ENCODE measurements at regions not wholly inside any gene's neighbourhood (a gene's known extent, or its start where the extent isn't known, plus 50 kb on each side); places are given as distances from the start of the nearest gene placed in this dataset.
A peak's percentile ranks its signal among the peaks of the same experiment; 100 is the strongest.

DNA sequence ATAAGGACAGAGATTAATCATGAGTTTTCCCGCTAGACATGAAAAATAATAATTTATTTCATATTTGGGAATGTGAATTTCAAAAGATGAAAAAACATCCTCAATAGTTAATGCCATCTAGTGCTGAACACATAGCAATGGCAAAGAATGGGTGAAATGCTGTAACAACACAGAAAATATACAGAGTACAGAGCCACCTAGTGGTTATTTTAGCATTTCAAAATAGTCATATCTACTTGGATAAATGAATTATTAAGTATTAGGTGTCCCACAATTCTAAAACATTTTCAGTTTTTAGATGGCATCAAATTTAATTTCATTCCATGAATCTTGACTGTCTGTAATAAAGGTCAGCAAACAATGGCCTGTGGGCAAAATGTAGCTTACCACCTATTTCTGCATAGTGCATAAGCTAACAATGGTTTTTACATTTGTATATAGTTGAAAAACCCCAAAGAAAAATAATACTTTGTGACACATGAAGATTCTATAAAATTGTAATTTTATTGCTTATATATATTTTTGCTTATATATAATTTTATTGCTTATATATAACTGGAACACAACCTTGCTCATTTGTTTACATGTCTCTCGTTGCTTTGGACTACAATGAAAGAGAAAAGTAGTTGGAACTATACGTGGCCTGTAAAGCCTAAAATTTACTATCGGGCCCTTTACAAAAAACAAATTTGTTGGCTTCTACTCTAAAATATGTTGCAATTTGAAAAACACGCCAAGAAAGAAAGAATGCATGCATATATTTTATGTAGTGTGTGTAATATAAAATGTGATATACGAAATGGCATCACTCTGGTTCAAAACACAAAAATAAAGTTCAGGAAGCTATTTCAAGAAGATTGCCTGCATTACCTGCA is 99.1 kb upstream of the FAM47C start:
- in situ Hi-C loops (cut with HindIII; ENCODE audit: low sequenced_read_pairs): no loop called here
- DNase-seq (ENCODE audit: low spot score): peak; percentile 11

DNA sequence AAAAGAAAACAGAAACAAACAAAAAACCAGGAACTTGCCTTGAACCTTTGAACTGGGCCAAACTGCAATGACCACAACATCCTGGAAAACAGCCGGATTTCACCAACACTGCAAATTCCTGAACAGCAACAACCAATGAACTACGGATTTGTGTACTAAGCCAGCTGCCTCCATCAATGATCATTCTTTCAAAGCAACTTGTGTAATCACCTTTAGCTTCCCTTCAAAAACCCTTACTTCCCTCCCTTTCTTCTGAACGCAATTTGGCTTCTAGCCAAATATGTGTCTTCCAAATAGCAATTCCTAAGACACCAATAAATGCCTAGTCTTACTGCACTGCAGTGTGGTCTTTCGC is 98.5 kb upstream of the FAM47C start:
- in situ Hi-C loops (cut with HindIII; ENCODE audit: low sequenced_read_pairs): no loop called here
- DNase-seq (ENCODE audit: low spot score): no peak

DNA sequence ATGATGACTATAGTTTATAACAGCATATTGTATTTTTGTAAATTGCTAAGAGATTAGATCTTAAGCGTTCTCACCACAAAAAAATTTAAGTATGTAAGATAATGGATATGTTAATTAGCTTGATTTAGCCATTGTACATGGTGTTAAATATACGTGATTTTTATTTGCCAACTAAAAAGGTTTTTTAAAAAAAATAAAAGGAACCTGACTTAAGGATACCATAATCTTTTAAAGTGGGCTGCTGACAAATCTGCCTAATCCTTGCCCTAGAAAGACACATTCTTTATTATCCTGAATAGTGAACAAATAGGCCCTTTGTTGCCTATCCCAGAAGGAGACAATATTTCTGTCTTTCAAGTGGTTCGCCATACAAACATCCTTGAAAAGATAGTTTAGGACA is 94.6 kb upstream of the FAM47C start:
- in situ Hi-C loops (cut with HindIII; ENCODE audit: low sequenced_read_pairs): no loop called here
- no peak for DNase-seq (ENCODE audit: low spot score)

DNA sequence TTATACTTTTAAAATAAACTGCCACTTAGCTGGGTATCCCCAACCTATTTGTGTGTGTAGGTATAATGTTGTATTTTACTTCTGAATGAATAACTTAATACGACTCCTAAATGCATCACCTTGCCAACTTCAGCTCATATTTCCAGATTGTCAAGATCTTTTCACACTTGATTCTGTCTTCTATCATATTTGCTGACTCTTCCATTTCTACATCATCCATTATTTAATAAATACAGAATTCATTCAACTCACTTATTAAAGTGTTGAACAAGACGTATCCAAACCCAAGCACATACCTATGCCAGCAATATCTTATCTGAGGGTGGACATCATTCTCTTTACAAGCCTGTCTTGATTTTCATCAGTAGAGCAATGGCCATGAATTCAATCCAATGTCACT is 91.2 kb upstream of the FAM47C start:
- in situ Hi-C loops (cut with HindIII; ENCODE audit: low sequenced_read_pairs): no loop called here
- no peak for DNase-seq (ENCODE audit: low spot score)

DNA sequence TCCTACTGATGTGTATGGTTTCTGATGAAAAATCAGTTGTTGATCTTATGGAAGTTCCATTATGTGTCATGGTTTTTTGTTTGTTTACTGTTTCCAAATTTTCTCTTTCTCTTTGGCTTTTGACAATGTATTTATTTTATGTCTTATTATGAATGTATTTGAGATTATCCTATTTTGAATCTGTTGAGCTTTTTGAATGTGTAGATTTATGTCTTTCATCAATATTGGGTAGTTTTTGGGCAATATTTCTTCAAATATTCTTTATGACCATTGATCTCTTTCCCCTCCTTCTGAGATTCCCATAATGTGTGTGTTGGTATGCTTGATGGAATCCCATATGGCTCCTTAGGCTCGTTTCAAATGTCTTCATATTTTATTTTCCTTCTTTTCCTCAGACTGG is 80.5 kb upstream of the FAM47C start:
- in situ Hi-C loops (cut with HindIII; ENCODE audit: low sequenced_read_pairs): no loop called here
- DNase-seq (ENCODE audit: low spot score): no peak

DNA sequence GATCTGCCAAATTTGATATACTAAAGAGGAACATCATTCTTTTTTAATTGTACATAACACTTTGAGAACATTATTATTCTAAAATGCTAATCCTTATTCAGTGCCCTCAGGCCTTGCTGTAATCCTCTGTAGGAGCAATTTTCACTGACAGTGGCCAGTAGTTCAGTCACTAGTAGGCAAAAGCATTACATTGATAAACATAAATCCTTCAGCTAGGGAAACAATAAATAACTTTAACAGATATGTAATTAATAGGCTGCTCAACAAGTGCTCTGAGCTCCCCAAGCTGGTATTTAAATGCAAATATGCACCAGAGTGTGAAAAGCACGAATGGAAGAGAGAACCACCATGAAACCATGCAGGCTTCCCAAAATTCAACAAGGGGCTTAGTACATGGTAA is 77.7 kb upstream of the FAM47C start:
- in situ Hi-C loops (cut with HindIII; ENCODE audit: low sequenced_read_pairs): no loop called here
- DNase-seq (ENCODE audit: low spot score): no peak

DNA sequence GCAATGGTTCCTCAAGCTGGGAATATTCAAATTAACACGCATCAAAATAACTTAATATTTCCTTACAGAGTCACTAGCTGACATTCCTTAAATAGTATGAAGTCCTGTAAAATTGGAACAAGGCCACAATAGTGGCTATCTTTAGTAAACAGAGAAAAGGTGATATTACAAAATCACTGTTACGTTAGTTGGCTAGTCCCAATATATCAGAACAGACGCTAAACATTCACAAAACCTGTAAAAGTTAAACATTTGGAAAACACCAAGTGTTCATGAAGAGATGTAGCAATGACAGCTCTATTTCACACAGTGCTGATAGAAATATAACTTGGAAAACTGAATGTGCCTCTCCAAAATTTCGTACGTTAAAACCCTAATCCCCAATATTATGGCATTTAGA is 61.0 kb upstream of the FAM47C start:
- DNase-seq (ENCODE audit: low spot score): no peak
- in situ Hi-C loops (cut with HindIII; ENCODE audit: low sequenced_read_pairs): no loop called here

DNA sequence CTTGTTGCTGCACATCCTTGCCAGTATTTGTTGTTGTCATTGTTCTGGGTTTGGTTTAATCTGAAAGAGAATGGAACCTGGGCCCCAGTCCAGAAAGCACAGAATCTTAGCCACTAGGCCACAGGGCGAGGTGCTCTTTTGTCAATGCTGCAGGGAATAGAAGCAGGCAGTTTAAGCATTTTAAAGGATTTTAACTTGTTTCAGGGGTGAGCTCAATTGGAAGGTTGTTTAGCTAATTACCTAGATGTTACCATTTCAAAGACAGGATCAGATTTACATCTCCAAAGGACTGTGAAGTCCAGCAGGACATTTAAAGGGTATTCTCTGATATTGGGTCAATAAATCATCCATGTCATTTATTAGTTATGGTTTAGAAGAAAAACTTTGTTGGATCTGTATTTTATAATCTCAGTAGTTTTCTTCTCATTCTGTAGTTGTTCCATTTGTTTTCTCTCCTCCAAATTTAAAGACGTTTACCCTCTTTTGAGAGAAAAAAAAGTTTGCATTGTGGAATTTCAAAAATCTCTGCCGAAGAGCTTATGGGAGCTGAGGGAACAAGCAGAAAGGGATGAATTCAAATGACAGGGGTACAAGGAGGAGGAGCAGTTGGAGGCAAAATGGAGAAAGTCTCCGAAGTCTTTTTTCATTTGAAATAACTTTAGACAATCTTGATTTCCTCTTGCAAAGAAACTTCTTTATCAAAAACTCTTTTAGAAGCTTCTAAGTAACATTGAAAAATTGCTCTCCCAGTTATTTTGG is 57.5 kb upstream of the FAM47C start:
- DNase-seq (ENCODE audit: low spot score): no peak
- in situ Hi-C loops (cut with HindIII; ENCODE audit: low sequenced_read_pairs): no loop called here

DNA sequence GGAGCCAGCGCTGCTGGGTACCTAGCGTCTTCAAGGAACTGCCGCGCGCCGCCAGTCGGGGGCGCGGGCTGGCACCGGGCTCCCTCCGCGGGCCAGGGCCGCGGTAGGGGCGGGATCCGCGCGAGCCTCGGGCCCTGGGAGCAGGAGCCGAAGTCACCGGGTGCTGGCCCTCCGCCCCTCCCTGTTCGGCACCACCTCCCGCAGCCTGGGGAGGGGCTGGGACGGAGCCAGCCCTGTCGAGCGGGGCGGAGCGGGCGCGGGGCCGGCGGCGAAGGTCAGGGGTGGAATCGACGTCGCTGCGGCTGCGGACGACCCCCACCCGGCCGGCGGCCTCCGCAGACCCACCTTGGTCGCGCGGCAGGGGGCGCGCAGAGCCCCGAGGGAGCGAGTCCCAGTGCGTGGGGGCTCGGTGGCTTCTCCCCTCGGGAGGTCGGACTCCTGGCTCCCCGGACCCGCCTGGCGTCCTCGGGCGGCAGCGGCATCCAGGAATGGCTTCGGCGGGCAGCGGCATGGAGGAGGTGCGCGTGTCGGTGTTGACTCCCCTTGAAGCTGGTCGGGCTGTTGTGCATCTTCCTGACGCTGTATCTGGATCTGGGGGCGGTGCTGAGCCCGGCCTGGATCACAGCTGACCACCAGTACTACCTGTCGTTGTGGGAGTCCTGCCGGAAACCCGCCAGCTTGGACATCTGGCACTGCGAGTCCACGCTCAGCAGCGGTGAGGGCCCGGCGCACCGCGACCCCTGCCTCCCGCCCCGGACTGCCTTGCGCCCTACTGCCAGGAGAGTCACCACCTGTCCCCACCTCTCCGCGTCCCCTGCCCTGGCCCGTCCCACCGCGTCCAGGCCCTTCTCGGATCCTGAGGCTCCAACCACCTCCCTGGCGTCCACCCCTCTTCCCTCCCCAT is 50.5 kb upstream of the FAM47C start:
- in situ Hi-C loops (cut with HindIII; ENCODE audit: low sequenced_read_pairs): no loop called here
- DNase-seq (ENCODE audit: low spot score): no peak

Measured in G401 (cell line).